ENCODE measurements at regions not wholly inside any gene's neighbourhood (a gene's known extent, or its start where the extent isn't known, plus 50 kb on each side); places are given as distances from the start of the nearest gene placed in this dataset.
"Not testable (repeated sequence)": the region's sequence is repeated elsewhere in the genome, so short reads cannot be mapped to it uniquely, and the experiment has no call there.

GRCh38 chr17:77281904-77282367 is 141.2 kb downstream of the SEC14L1 start:
- Histone ChIP-seq H3K36me3 (ENCODE audit: control insufficient read depth, insufficient read depth, low read length) (no peaks in the 10 kb centered on the region), H3K9me3 (ENCODE audit: control insufficient read depth, insufficient read depth, low read length) (no peaks in the 10 kb centered on the region), H3K4me3 (ENCODE audit: low read length) (peak overlapping the region; percentile 72; the same call in 1 of the 2 replicates), H3K4me1 (ENCODE audit: control insufficient read depth, insufficient read depth, low read length) (0 out of 2 replicates have a peak, but pooled peaks cover 2% of the 10 kb centered on the region), H3K27ac (ENCODE audit: low read length) (no peak overlapping the region), H3K27me3 (ENCODE audit: control insufficient read depth, insufficient read depth, low read length) (no peaks in the 10 kb centered on the region; the same call in 1 of the 2 replicates)
- no CpG with 5 or more reads among the region's 20 CpGs for WGBS (ENCODE audit: insufficient coverage, insufficient read length)
- no peak for DNase-seq (ENCODE audit: low read depth, low spot score)

GRCh38 chr17:77282524-77283515 is 142.1 kb downstream of the SEC14L1 start:
- Histone ChIP-seq H3K27ac (ENCODE audit: low read length) (no peak overlapping the region), H3K4me1 (ENCODE audit: control insufficient read depth, insufficient read depth, low read length) (peaks cover 7% of the 10 kb centered on the region; the same call in 1 of the 2 replicates), H3K27me3 (ENCODE audit: control insufficient read depth, insufficient read depth, low read length) (no peaks in the 10 kb centered on the region; the same call in 1 of the 2 replicates), H3K4me3 (ENCODE audit: low read length) (no peak overlapping the region), H3K36me3 (ENCODE audit: control insufficient read depth, insufficient read depth, low read length) (no peaks in the 10 kb centered on the region), H3K9me3 (ENCODE audit: control insufficient read depth, insufficient read depth, low read length) (no peaks in the 10 kb centered on the region)
- no CpG with 5 or more reads among the region's 24 CpGs for WGBS (ENCODE audit: insufficient coverage, insufficient read length)
- DNase-seq (ENCODE audit: low read depth, low spot score), result no peak

DNA sequence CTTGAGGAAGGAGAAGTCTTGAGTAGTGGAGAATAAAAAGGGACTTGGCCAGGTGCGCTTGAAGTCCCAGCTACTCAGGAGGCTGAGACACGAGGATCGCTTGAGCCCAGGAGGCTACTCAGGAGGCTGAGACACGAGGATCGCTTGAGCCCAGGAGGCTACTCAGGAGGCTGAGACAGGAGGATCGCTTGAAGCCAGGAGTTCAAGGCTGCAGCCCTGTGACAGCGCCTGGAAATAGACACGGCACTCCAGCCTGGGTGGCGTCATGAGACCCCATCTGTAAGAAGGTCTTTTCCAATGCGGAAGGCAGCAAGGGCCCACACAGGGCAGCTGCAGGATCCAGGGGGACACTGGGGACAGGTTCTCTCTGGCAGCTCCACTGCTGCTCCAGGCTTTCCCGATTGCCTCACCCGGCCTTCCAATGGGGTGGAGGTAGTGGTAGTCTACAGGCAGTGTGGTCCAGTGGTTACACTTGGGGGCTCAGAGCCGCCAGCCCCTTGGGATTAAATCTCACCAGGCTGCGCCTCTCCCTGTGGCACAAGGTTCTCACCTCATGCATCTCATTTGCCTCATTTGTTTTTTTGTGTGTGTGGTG is 143.4 kb downstream of the SEC14L1 start:
- DNase-seq (ENCODE audit: low read depth, low spot score), result no peak
- H3K4me3 ChIP-seq (ENCODE audit: low read length), result no peak overlapping the region
- no peaks in the 10 kb centered on the region; the same call in 1 of the 2 replicates for H3K27me3 ChIP-seq (ENCODE audit: control insufficient read depth, insufficient read depth, low read length)
- H3K27ac ChIP-seq (ENCODE audit: low read length), result no peak overlapping the region
- H3K4me1 ChIP-seq (ENCODE audit: control insufficient read depth, insufficient read depth, low read length), result peaks cover 16% of the 10 kb centered on the region
- H3K9me3 ChIP-seq (ENCODE audit: control insufficient read depth, insufficient read depth, low read length), result no peaks in the 10 kb centered on the region
- no CpG with 5 or more reads among the region's 14 CpGs for WGBS (ENCODE audit: insufficient coverage, insufficient read length)
- H3K36me3 ChIP-seq (ENCODE audit: control insufficient read depth, insufficient read depth, low read length), result no peaks in the 10 kb centered on the region

GRCh38 chr17:77285594-77286390 is 145.0 kb downstream of the SEC14L1 start:
- Histone ChIP-seq H3K27ac (ENCODE audit: low read length) (no peak overlapping the region), H3K27me3 (ENCODE audit: control insufficient read depth, insufficient read depth, low read length) (no peaks in the 10 kb centered on the region), H3K4me3 (ENCODE audit: low read length) (no peak overlapping the region), H3K36me3 (ENCODE audit: control insufficient read depth, insufficient read depth, low read length) (no peaks in the 10 kb centered on the region), H3K4me1 (ENCODE audit: control insufficient read depth, insufficient read depth, low read length) (peaks cover 16% of the 10 kb centered on the region), H3K9me3 (ENCODE audit: control insufficient read depth, insufficient read depth, low read length) (no peaks in the 10 kb centered on the region)
- no peak for DNase-seq (ENCODE audit: low read depth, low spot score)
- WGBS (ENCODE audit: insufficient coverage, insufficient read length), result no CpG with 5 or more reads among the region's 34 CpGs

DNA sequence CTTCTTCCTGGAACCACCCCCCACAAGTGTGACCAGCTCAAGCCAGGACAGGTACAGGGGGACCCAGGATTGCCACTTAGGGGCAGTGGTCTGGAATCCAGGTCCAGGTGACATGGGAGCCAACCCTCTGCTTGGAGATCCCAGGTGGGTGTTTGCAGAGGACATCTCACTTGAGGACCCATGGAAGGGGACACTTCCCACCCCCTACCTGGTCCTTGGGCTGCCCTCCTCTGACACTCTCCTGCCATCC is 145.5 kb downstream of the SEC14L1 start:
- Histone ChIP-seq H3K4me1 (ENCODE audit: control insufficient read depth, insufficient read depth, low read length) (peaks cover 16% of the 10 kb centered on the region), H3K36me3 (ENCODE audit: control insufficient read depth, insufficient read depth, low read length) (no peaks in the 10 kb centered on the region), H3K4me3 (ENCODE audit: low read length) (no peak overlapping the region), H3K27me3 (ENCODE audit: control insufficient read depth, insufficient read depth, low read length) (no peaks in the 10 kb centered on the region), H3K9me3 (ENCODE audit: control insufficient read depth, insufficient read depth, low read length) (no peaks in the 10 kb centered on the region), H3K27ac (ENCODE audit: low read length) (no peak overlapping the region)
- DNase-seq (ENCODE audit: low read depth, low spot score), result no peak

- H3K9me3 ChIP-seq (ENCODE audit: control insufficient read depth, insufficient read depth, low read length), result no peaks in the 10 kb centered on the region
- no peaks in the 10 kb centered on the region for H3K27me3 ChIP-seq (ENCODE audit: control insufficient read depth, insufficient read depth, low read length)
- H3K27ac ChIP-seq (ENCODE audit: low read length), result no peak overlapping the region
- WGBS (ENCODE audit: insufficient coverage, insufficient read length), result no CpG with 5 or more reads among the region's 21 CpGs
- no peaks in the 10 kb centered on the region for H3K36me3 ChIP-seq (ENCODE audit: control insufficient read depth, insufficient read depth, low read length)
- H3K4me1 ChIP-seq (ENCODE audit: control insufficient read depth, insufficient read depth, low read length), result peaks cover 16% of the 10 kb centered on the region
- DNase-seq (ENCODE audit: low read depth, low spot score), result no peak
- H3K4me3 ChIP-seq (ENCODE audit: low read length), result no peak overlapping the region
Measured at GRCh38 chr17:77286641-77287431, 146.1 kb downstream of the SEC14L1 start.

GRCh38 chr17:77287432-77288068 is 146.8 kb downstream of the SEC14L1 start:
- Histone ChIP-seq H3K4me3 (ENCODE audit: low read length) (no peak overlapping the region), H3K4me1 (ENCODE audit: control insufficient read depth, insufficient read depth, low read length) (peaks cover 16% of the 10 kb centered on the region), H3K36me3 (ENCODE audit: control insufficient read depth, insufficient read depth, low read length) (no peaks in the 10 kb centered on the region), H3K27ac (ENCODE audit: low read length) (no peak overlapping the region), H3K27me3 (ENCODE audit: control insufficient read depth, insufficient read depth, low read length) (no peaks in the 10 kb centered on the region), H3K9me3 (ENCODE audit: control insufficient read depth, insufficient read depth, low read length) (no peaks in the 10 kb centered on the region)
- DNase-seq (ENCODE audit: low read depth, low spot score), result no peak
- WGBS (ENCODE audit: insufficient coverage, insufficient read length), result no CpG with 5 or more reads among the region's 11 CpGs

DNA sequence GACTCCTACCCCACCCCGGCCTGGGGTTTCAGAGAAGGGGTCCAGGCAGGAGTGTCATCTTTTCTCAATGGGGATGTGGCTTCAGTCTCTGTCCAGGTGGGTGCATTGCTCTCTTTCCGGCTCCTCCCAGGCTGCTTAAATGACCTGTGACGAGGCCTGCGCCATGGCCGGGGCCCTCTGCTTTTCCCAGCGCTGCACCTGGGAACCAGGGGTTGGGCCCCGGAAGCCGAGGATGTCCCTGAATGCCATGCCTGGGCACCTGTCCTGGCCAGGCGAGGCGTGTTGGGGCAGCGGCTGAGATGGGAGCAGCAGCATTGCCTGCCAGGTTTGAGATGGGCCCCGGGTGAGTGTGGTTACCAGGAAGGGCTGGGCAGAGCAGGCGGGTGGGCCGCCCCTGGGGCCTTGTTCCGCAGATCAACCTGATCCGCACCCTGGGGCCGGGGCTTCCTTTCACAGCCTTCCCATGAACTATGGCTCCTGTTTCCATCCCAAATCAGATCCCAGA is 147.4 kb downstream of the SEC14L1 start:
- no peak for DNase-seq (ENCODE audit: low read depth, low spot score)
- H3K27me3 ChIP-seq (ENCODE audit: control insufficient read depth, insufficient read depth, low read length), result no peaks in the 10 kb centered on the region
- no peaks in the 10 kb centered on the region for H3K9me3 ChIP-seq (ENCODE audit: control insufficient read depth, insufficient read depth, low read length)
- peaks cover 15% of the 10 kb centered on the region for H3K4me1 ChIP-seq (ENCODE audit: control insufficient read depth, insufficient read depth, low read length)
- WGBS (ENCODE audit: insufficient coverage, insufficient read length), result no CpG with 5 or more reads among the region's 17 CpGs
- no peak overlapping the region for H3K27ac ChIP-seq (ENCODE audit: low read length)
- no peaks in the 10 kb centered on the region for H3K36me3 ChIP-seq (ENCODE audit: control insufficient read depth, insufficient read depth, low read length)
- no peak overlapping the region for H3K4me3 ChIP-seq (ENCODE audit: low read length)

- H3K36me3 ChIP-seq (ENCODE audit: control insufficient read depth, insufficient read depth, low read length); DNase-seq (ENCODE audit: low read depth, low spot score); H3K27me3 ChIP-seq (ENCODE audit: control insufficient read depth, insufficient read depth, low read length); H3K4me3 ChIP-seq (ENCODE audit: low read length); H3K9me3 ChIP-seq (ENCODE audit: control insufficient read depth, insufficient read depth, low read length); H3K27ac ChIP-seq (ENCODE audit: low read length): not testable (repeated sequence)
- peaks cover 14% of the 10 kb centered on the region for H3K4me1 ChIP-seq (ENCODE audit: control insufficient read depth, insufficient read depth, low read length)
- WGBS (ENCODE audit: insufficient coverage, insufficient read length), result no CpG with 5 or more reads among the region's 20 CpGs
Measured at GRCh38 chr17:77290759-77291558, 150.2 kb downstream of the SEC14L1 start.

All from iPS DF 6.9 (cell line).